ENCODE measurements at regions not wholly inside any gene's neighbourhood (a gene's known extent, or its start where the extent isn't known, plus 50 kb on each side); places are given as distances from the start of the nearest gene placed in this dataset.

DNA sequence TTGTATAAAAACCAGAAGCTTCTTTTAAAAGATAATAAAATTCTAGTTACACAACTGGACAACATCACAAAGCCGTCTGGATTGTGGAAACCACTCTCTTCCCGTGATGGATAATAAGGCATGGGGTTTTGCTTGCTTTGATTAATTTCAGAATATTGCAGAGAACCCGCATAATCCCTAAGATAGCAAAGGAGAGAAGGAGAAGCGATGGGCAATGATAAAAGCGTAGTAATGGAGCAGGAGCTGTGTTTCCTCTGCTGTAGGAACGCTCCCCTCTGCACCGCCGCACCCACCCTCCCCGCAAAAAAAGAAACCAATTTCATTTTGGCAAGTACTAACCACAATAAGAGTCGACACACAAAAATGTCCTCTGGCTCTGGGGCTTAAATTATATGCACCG lies 340.9 kb upstream of the PSMD7 start:
- peak overlapping the region in 1 of 2 experiments; percentile 55; a peak in 1 of 4 replicates for H3K27ac ChIP-seq (ENCODE audit: low read depth in 2 of 2, low read length in 1 of 2)
- H3K79me2 ChIP-seq (ENCODE audit: insufficient read depth) = no peaks in the 10 kb centered on the region
- no peaks in the 10 kb centered on the region for H3F3A ChIP-seq (replicated peaks; ENCODE audit: insufficient read depth)
- H3K36me3 ChIP-seq (replicated peaks in 1 of 2; ENCODE audit: control insufficient read depth in 1 of 2, insufficient read depth in 2 of 2, low read length in 1 of 2) = no peaks in the 10 kb centered on the region
- CTCF ChIA-PET = interaction anchor here (0.7 to 5.5 kb wide), 37 partner anchors 12 to 1831 kb away, joined by 3 to 76 read pairs (median 4); no protein-coding TSS in a partner anchor
- H3K4me3 ChIP-seq (ENCODE audit: low read depth in 2 of 2, low read length in 1 of 2) = peak overlapping the region; percentile 30 to 43; a peak in 2 of 4 replicates
- 10% methylated on average over 11 of the region's 11 CpGs for WGBS (ENCODE audit: low lambda C conversion rate)
- POLR2A ChIA-PET = no interaction called here
- TF ChIP-seq MXI1 (IDR thresholded peaks at IDR 0.05; ENCODE audit: low read depth, low read length) = no peak
- no peak for TF ChIP-seq FOXJ3 (CRISPR knock-in tag; IDR thresholded peaks at IDR 0.05)
- TF ChIP-seq, protein P1, sequence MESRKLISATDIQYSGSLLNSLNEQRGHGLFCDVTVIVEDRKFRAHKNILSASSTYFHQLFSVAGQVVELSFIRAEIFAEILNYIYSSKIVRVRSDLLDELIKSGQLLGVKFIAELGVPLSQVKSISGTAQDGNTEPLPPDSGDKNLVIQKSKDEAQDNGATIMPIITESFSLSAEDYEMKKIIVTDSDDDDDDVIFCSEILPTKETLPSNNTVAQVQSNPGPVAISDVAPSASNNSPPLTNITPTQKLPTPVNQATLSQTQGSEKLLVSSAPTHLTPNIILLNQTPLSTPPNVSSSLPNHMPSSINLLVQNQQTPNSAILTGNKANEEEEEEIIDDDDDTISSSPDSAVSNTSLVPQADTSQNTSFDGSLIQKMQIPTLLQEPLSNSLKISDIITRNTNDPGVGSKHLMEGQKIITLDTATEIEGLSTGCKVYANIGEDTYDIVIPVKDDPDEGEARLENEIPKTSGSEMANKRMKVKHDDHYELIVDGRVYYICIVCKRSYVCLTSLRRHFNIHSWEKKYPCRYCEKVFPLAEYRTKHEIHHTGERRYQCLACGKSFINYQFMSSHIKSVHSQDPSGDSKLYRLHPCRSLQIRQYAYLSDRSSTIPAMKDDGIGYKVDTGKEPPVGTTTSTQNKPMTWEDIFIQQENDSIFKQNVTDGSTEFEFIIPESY (IDR thresholded peaks at IDR 0.05; ENCODE audit: borderline replicate concordance, low read depth) = no peak
- TF ChIP-seq TCF12 (IDR thresholded peaks at IDR 0.05) = no peak
- no peak for TF ChIP-seq RXRA (IDR thresholded peaks at IDR 0.05; ENCODE audit: borderline replicate concordance, low read depth)
- no peak for TF ChIP-seq SIN3A (IDR thresholded peaks at IDR 0.05; ENCODE audit: borderline replicate concordance, low read depth, low read length)
- TF ChIP-seq TAF1 (IDR thresholded peaks at IDR 0.05; ENCODE audit: borderline replicate concordance, low read depth, low read length) = no peak
- no peak for TF ChIP-seq GABPA (IDR thresholded peaks at IDR 0.05; ENCODE audit: low read depth)
- no peak for TF ChIP-seq POLR2AphosphoS5 (IDR thresholded peaks at IDR 0.05; ENCODE audit: low read depth, low read length)
- TF ChIP-seq, protein P2, sequence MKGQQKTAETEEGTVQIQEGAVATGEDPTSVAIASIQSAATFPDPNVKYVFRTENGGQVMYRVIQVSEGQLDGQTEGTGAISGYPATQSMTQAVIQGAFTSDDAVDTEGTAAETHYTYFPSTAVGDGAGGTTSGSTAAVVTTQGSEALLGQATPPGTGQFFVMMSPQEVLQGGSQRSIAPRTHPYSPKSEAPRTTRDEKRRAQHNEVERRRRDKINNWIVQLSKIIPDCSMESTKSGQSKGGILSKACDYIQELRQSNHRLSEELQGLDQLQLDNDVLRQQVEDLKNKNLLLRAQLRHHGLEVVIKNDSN (IDR thresholded peaks at IDR 0.05; ENCODE audit: borderline replicate concordance, low read depth) = no peak
- H3K27me3 ChIP-seq (ENCODE audit: insufficient read depth) = no peaks in the 10 kb centered on the region
- H3K9ac ChIP-seq = no peak overlapping the region
- H3K9me3 ChIP-seq = no peaks in the 10 kb centered on the region
- no peaks in the 10 kb centered on the region for H4K20me1 ChIP-seq (ENCODE audit: insufficient read depth)
- no peaks in the 10 kb centered on the region; a peak in 2 of 4 replicates for H3K4me1 ChIP-seq (ENCODE audit: control insufficient read depth in 1 of 2, insufficient read depth in 2 of 2, low read depth in 1 of 2, low read length in 1 of 2)
- peak overlapping the region; percentile 64 for H2AFZ ChIP-seq (ENCODE audit: low read depth)
- H3K9me2 ChIP-seq = no peaks in the 10 kb centered on the region
- DNase-seq = peak; percentile 30
- peak overlapping the region; percentile 61 for H3K4me2 ChIP-seq

DNA sequence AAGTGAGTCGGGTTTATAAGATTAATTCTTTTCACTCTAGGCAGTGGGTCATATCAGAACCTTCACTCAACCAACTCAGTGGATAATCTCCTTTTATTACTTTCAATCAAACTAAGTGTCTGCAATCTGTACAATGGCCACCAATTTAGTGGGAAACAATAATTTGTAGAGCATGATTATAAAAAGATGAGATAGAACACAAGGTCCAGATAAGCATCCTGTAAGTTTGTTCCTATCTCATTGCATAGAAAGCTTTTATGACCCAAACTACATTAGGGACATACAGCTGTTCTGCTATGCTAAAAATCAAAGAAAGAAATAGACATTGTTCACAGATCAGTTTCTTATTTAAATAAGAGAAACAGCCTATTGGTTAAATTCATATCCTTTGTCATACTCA lies 341.4 kb upstream of the PSMD7 start:
- peak overlapping the region in 1 of 2 experiments; percentile 53; a peak in 1 of 4 replicates for H3K27ac ChIP-seq (ENCODE audit: low read depth in 2 of 2, low read length in 1 of 2)
- H3K9me2 ChIP-seq = no peaks in the 10 kb centered on the region
- no peaks in the 10 kb centered on the region for H3F3A ChIP-seq (replicated peaks; ENCODE audit: insufficient read depth)
- no peaks in the 10 kb centered on the region for H3K9me3 ChIP-seq
- H3K36me3 ChIP-seq (replicated peaks in 1 of 2; ENCODE audit: control insufficient read depth in 1 of 2, insufficient read depth in 2 of 2, low read length in 1 of 2) = no peaks in the 10 kb centered on the region
- TF ChIP-seq MXI1 (IDR thresholded peaks at IDR 0.05; ENCODE audit: low read depth, low read length) = 0 out of 2 replicates have a peak, but pooled peaks have one; percentile 10
- TF ChIP-seq GABPA (IDR thresholded peaks at IDR 0.05; ENCODE audit: low read depth) = no peak
- peak; percentile 74 for TF ChIP-seq GATA2 (CRISPR knock-in tag; IDR thresholded peaks at IDR 0.05)
- peak in 1 of 2 experiments; percentile 30; a peak in 1 of 4 replicates for TF ChIP-seq EP300 (IDR thresholded peaks at IDR 0.05; ENCODE audit: borderline replicate concordance in 1 of 2, low read depth in 1 of 2, low read length in 1 of 2)
- no peaks in the 10 kb centered on the region; a peak in 2 of 4 replicates for H3K4me1 ChIP-seq (ENCODE audit: control insufficient read depth in 1 of 2, insufficient read depth in 2 of 2, low read depth in 1 of 2, low read length in 1 of 2)
- POLR2A ChIA-PET = no interaction called here
- DNase-seq = peak; percentile 22
- H3K9ac ChIP-seq = no peak overlapping the region
- 7% methylated on average over 1 of the region's 1 CpG for WGBS (ENCODE audit: low lambda C conversion rate)
- H3K4me3 ChIP-seq (ENCODE audit: low read depth in 2 of 2, low read length in 1 of 2) = peak overlapping the region; percentile 30 to 43; a peak in 1 of 4 replicates
- peak overlapping the region; percentile 64; the same call in 1 of the 2 replicates for H2AFZ ChIP-seq (ENCODE audit: low read depth)
- H3K27me3 ChIP-seq (ENCODE audit: insufficient read depth) = no peaks in the 10 kb centered on the region
- CTCF ChIA-PET = interaction anchor here (0.8 to 5.5 kb wide), 18 partner anchors 11 to 1830 kb away, joined by 3 to 76 read pairs (median 12); no protein-coding TSS in a partner anchor
- peak overlapping the region; percentile 61 for H3K4me2 ChIP-seq
- H4K20me1 ChIP-seq (ENCODE audit: insufficient read depth) = no peaks in the 10 kb centered on the region
- no peaks in the 10 kb centered on the region for H3K79me2 ChIP-seq (ENCODE audit: insufficient read depth)

Data from SK-N-SH (cell line).